ENCODE measurements at regions not wholly inside any gene's neighbourhood (a gene's known extent, or its start where the extent isn't known, plus 50 kb on each side); places are given as distances from the start of the nearest gene placed in this dataset.
A peak's percentile ranks its signal among the peaks of the same experiment; 100 is the strongest.

DNA sequence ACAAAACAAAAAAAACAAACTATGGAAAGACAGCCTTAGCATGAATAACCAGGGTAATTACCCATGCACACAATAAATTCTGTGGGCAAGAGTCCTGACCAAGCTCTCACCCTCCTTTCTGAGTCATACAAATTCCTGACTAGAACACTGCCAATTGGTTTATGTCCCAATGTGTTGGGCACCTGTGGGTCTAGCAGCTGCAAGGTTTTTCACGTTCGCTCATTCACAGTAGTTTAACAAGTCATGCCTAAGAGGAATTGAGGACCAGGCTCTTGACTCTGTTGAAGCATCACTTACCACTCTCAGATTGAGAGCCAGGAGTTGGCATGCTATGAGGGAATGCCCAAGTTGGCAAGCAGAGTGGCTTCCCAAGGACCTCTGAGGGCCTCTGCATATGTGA, 205.5 kb upstream of the SLC24A2 start:
- 16 to 45% (median 24%) methylated on average over 2 of the region's 2 CpGs for WGBS, 3 donors
- intact Hi-C loops (cut with DNase I): no loop called here
- no peak for DNase-seq
- no peaks in the 10 kb centered on the region for H3K9me3 ChIP-seq
- no peaks in the 10 kb centered on the region for H3K36me3 ChIP-seq (ENCODE audit: insufficient read depth in 1 of 2, low read depth in 1 of 2)
- no peaks in the 10 kb centered on the region for H3K4me1 ChIP-seq
- no peak overlapping the region for H3K4me3 ChIP-seq
- no peak overlapping the region for H3K27ac ChIP-seq
- peak in 2 of 4 donors; percentile 20 to 33 for ATAC-seq
- TF ChIP-seq, protein P1, sequence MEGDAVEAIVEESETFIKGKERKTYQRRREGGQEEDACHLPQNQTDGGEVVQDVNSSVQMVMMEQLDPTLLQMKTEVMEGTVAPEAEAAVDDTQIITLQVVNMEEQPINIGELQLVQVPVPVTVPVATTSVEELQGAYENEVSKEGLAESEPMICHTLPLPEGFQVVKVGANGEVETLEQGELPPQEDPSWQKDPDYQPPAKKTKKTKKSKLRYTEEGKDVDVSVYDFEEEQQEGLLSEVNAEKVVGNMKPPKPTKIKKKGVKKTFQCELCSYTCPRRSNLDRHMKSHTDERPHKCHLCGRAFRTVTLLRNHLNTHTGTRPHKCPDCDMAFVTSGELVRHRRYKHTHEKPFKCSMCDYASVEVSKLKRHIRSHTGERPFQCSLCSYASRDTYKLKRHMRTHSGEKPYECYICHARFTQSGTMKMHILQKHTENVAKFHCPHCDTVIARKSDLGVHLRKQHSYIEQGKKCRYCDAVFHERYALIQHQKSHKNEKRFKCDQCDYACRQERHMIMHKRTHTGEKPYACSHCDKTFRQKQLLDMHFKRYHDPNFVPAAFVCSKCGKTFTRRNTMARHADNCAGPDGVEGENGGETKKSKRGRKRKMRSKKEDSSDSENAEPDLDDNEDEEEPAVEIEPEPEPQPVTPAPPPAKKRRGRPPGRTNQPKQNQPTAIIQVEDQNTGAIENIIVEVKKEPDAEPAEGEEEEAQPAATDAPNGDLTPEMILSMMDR (IDR thresholded peaks at IDR 0.05): no peak
- no peaks in the 10 kb centered on the region for H3K27me3 ChIP-seq (ENCODE audit: insufficient read depth in 3 of 3, low read length in 2 of 3)

DNA sequence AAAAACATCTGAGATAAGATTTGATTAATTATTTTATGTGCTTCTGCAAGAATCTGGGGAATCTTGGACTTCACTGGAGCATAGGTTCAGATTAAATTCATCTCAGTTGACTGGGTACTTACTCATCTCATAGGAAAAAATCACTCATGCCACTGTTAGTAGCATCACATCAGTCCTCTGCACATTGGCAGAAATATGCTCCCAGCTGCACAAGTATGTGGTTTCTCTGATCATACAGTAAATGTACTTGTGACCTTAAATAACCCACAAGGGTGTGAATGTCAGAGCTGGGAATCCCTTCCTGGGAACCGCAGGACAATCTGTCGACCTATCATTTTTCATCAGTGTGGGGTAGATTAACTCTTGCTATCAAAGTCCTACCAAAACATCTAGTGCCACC, 203.7 kb upstream of the SLC24A2 start:
- TF ChIP-seq, protein P1 (IDR thresholded peaks at IDR 0.05): no peak
- H3K27me3 ChIP-seq (ENCODE audit: insufficient read depth in 3 of 3, low read length in 2 of 3): no peaks in the 10 kb centered on the region
- H3K4me3 ChIP-seq: no peak overlapping the region
- H3K4me1 ChIP-seq: no peaks in the 10 kb centered on the region
- H3K9me3 ChIP-seq: no peaks in the 10 kb centered on the region
- DNase-seq: no peak
- no peak for ATAC-seq
- 16 to 25% (median 17%) methylated on average over 2 of the region's 2 CpGs for WGBS, 3 donors
- no peak overlapping the region for H3K27ac ChIP-seq
- intact Hi-C loops (cut with DNase I): no loop called here
- no peaks in the 10 kb centered on the region for H3K36me3 ChIP-seq (ENCODE audit: insufficient read depth in 1 of 2, low read depth in 1 of 2)

DNA sequence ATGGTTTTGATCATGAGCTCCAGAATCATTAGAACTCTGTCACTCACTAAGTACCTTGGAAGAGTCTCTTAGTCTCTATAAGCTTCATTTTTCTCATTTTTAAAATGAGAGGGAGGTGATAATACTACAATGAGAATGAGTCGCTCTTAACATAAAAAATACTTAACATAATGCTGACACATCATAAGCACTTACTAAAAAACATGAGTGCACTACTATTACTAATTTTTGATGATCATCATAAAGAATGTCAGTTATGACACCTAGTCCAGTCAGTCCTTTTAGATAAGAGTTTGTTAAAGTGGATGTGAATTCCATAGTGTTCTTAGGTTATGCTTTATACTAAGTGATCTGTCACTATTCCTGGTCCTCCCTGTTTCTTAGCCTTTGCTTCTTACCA, 200.4 kb upstream of the SLC24A2 start:
- DNase-seq (no peak), ATAC-seq (no peak)
- WGBS, 3 donors: 98 to 100% (median 99%) methylated on average over 1 of the region's 1 CpG
- H3K9me3 ChIP-seq: no peaks in the 10 kb centered on the region
- TF ChIP-seq, protein P1 (IDR thresholded peaks at IDR 0.05): no peak
- no peaks in the 10 kb centered on the region for H3K4me1 ChIP-seq
- no peak overlapping the region for H3K27ac ChIP-seq
- no peaks in the 10 kb centered on the region for H3K27me3 ChIP-seq (ENCODE audit: insufficient read depth in 3 of 3, low read length in 2 of 3)
- H3K36me3 ChIP-seq (ENCODE audit: insufficient read depth in 1 of 2, low read depth in 1 of 2): no peaks in the 10 kb centered on the region
- H3K4me3 ChIP-seq: no peak overlapping the region
- intact Hi-C loops (cut with DNase I): no loop called here

DNA sequence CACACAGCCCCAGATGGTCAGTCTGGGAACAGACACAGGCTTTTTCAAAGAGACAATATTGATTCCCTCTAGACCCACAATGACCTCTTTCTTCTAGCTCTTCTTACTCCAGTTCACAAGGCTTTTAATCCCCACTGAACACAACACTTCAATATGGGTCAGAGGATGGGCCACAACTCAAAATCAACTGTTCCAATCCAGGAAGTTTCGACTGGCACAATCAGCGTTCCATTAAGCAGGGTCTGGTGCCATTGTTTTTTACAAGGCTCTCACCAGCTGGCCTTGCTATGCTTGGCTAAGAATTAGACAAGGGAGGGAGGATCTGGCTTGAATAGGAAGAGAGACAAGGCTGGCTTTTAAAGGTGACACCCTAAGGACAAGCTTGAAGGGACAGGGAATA, 199.4 kb upstream of the SLC24A2 start:
- DNase-seq: no peak
- ATAC-seq: no peak
- no peaks in the 10 kb centered on the region for H3K36me3 ChIP-seq (ENCODE audit: insufficient read depth in 1 of 2, low read depth in 1 of 2)
- WGBS, 3 donors: 14 to 23% (median 20%) methylated on average over 2 of the region's 2 CpGs
- TF ChIP-seq, protein P1 (IDR thresholded peaks at IDR 0.05): no peak
- intact Hi-C loops (cut with DNase I): no loop called here
- no peak overlapping the region for H3K27ac ChIP-seq
- no peaks in the 10 kb centered on the region for H3K27me3 ChIP-seq (ENCODE audit: insufficient read depth in 3 of 3, low read length in 2 of 3)
- no peaks in the 10 kb centered on the region for H3K9me3 ChIP-seq
- H3K4me1 ChIP-seq: no peaks in the 10 kb centered on the region
- no peak overlapping the region for H3K4me3 ChIP-seq

DNA sequence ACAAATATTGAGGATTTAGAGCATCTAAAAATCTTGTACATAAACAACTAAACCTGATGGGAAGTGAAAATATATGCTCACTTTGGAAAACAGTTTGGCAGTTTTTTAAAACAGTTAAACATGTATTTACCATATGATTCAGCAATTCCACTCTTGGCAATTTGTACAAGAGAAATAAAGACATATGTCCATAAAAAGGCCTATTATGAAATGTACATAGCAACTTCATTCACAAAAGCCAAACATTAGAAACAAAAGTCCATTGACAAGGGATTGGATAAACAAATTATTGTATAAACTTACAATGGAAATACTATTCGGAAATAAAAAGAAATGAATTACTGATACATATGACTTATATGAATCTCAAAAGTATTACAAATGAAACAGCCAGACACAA, 196.2 kb upstream of the SLC24A2 start:
- DNase-seq: no peak
- no peaks in the 10 kb centered on the region for H3K9me3 ChIP-seq
- no peaks in the 10 kb centered on the region for H3K4me1 ChIP-seq
- no peaks in the 10 kb centered on the region for H3K36me3 ChIP-seq (ENCODE audit: insufficient read depth in 1 of 2, low read depth in 1 of 2)
- TF ChIP-seq, protein P1 (IDR thresholded peaks at IDR 0.05): no peak
- WGBS, 3 donors: 95 to 97% (median 96%) methylated on average over 1 of the region's 1 CpG
- intact Hi-C loops (cut with DNase I): no loop called here
- H3K27me3 ChIP-seq (ENCODE audit: insufficient read depth in 3 of 3, low read length in 2 of 3): no peaks in the 10 kb centered on the region
- ATAC-seq: no peak
- no peak overlapping the region for H3K27ac ChIP-seq
- H3K4me3 ChIP-seq: no peak overlapping the region

Measured in psoas muscle (tissue), 7 donors.